H1 (cell line): ENCODE measurements at regions not wholly inside any gene's neighbourhood (a gene's known extent, or its start where the extent isn't known, plus 50 kb on each side); places are given as distances from the start of the nearest gene placed in this dataset.

ENCODE experiments used
- CTCF ChIA-PET: fragments of 300-600 bp; sonication (Branson Sonifier 250); formaldehyde crosslinking; loops from one replicate; lab custom pipeline; 2021; ENCODE audit not compliant: partially characterized antibody; lab: Charles Lee
- POLR2A ChIA-PET: fragments of 300-600 bp; sonication (Branson Sonifier 250); formaldehyde crosslinking; loops from one replicate; lab custom pipeline; 2021; ENCODE audit warnings: inconsistent platforms; ENCODE audit not compliant: partially characterized antibody; lab: Charles Lee
- DNase-seq, 2 experiments: peaks; one replicate each; pipeline versions ENCODE4 v3.0.0 to v3.0.0-alpha.2; 2010 to 2022; ENCODE audit warnings: low spot score in 2 of 2, low read depth in 1 of 2, mixed read lengths in 1 of 2
- FAIRE-seq: peaks from 2 replicates; lab custom pipeline; 2011; peaks lifted over from hg19 to GRCh38; lab: Jason Lieb, UNC
- H2AFZ ChIP-seq: 2 replicates; pipeline ENCODE4 v1.8.1; 2012; ENCODE audit warnings: low read length, inconsistent platforms
- H2AK5ac ChIP-seq: 2 replicates; pipeline ENCODE4 v1.6.1; 2013; ENCODE audit warnings: low read depth, low read length
- H2BK120ac ChIP-seq: replicated peaks from 2 replicates; pipeline ENCODE3; 2013; ENCODE audit warnings: low read depth, low read length, inconsistent platforms
- H2BK12ac ChIP-seq: 2 replicates; pipeline ENCODE4 v1.6.1; 2013; ENCODE audit warnings: low read depth, low read length
- H2BK15ac ChIP-seq: 2 replicates; pipeline ENCODE4 v1.6.1; 2013; ENCODE audit warnings: low read length
- H2BK20ac ChIP-seq: 2 replicates; pipeline ENCODE4 v1.6.1; 2013; ENCODE audit warnings: low read length
- H2BK5ac ChIP-seq: 2 replicates; pipeline ENCODE4 v1.6.1; 2013; ENCODE audit warnings: low read depth, low read length
- H3K14ac ChIP-seq: 2 replicates; pipeline ENCODE4 v1.6.1; 2013; ENCODE audit warnings: inconsistent platforms; ENCODE audit not compliant: insufficient read length
- H3K18ac ChIP-seq: 2 replicates; pipeline ENCODE4 v1.6.1; 2013; ENCODE audit warnings: low read length; ENCODE audit errors: extremely low read depth
- H3K23ac ChIP-seq: 2 replicates; pipeline ENCODE4 v1.6.1; 2013; ENCODE audit warnings: inconsistent platforms; ENCODE audit not compliant: insufficient read length
- H3K23me2 ChIP-seq: 2 replicates; pipeline ENCODE4 v1.6.1; 2013; ENCODE audit warnings: low read depth, low read length
- H3K27ac ChIP-seq: 2 replicates; pipeline ENCODE4 v1.6.1; 2011; ENCODE audit warnings: low read depth, low read length, inconsistent platforms
- H3K27me3 ChIP-seq, 4 experiments: replicated peaks in 1 of 4; 1 replicate in 1 of 4; 2 replicates in 3 of 4; pipeline versions ENCODE4 v1.6.1 to v1.8.1; 2011 to 2013; ENCODE audit warnings: low read length in 3 of 4, mild to moderate bottlenecking in 3 of 4, inconsistent platforms in 2 of 4, mixed read lengths in 2 of 4, moderate library complexity in 1 of 4; ENCODE audit not compliant: control insufficient read depth in 3 of 4, insufficient read depth in 3 of 4; ENCODE audit errors: extremely low read depth in 1 of 4
- H3K36me3 ChIP-seq, 4 experiments: 2 replicates each; pipeline versions ENCODE4 v1.6.1 to v1.8.1; 2011 to 2013; ENCODE audit warnings: mild to moderate bottlenecking in 4 of 4, low read length in 3 of 4, moderate library complexity in 2 of 4, control low read depth in 1 of 4, inconsistent platforms in 1 of 4; ENCODE audit not compliant: insufficient read depth in 4 of 4, control insufficient read depth in 2 of 4
- H3K4ac ChIP-seq: replicated peaks from 2 replicates; pipeline ENCODE3; 2013; ENCODE audit warnings: low read length, low read depth, mixed read lengths, inconsistent platforms; ENCODE audit not compliant: insufficient read length
- H3K4me1 ChIP-seq, 4 experiments: replicated peaks in 1 of 4; 1 replicate in 1 of 4; 2 replicates in 3 of 4; pipeline versions ENCODE4 v1.6.1 to v1.8.1; 2011 to 2013; ENCODE audit warnings: low read length in 3 of 4, inconsistent platforms in 2 of 4, mixed read lengths in 1 of 4; ENCODE audit not compliant: insufficient read depth in 4 of 4, control insufficient read depth in 3 of 4
- H3K4me2 ChIP-seq, 2 experiments: 2 replicates each; pipeline versions ENCODE4 v1.6.1 to v1.8.1; 2011 to 2013; ENCODE audit warnings: low read depth in 2 of 2, low read length in 2 of 2, control low read depth in 1 of 2, inconsistent platforms in 1 of 2, mild to moderate bottlenecking in 1 of 2; ENCODE audit not compliant: insufficient read depth in 1 of 2
- H3K4me3 ChIP-seq, 4 experiments: fragments of 200-600, 300-600 bp in 1 of 4; sonication (generic), shearing (Covaris generic), sonication (Bioruptor Twin) in 1 of 4; 2 replicates each; pipeline versions ENCODE4 v1.5.1 to v1.8.1; 2011 to 2016; ENCODE audit warnings: low read length in 4 of 4, low read depth in 3 of 4, control low read depth in 2 of 4, inconsistent platforms in 2 of 4, mild to moderate bottlenecking in 2 of 4, mixed read lengths in 1 of 4, moderate library complexity in 1 of 4; ENCODE audit not compliant: insufficient read depth in 2 of 4; ENCODE audit errors: extremely low read depth in 1 of 4
- H3K56ac ChIP-seq: replicated peaks from 2 replicates; pipeline ENCODE3; 2013; ENCODE audit warnings: low read depth, mild to moderate bottlenecking, mixed read lengths, low read length, inconsistent platforms; ENCODE audit not compliant: insufficient read length
- H3K79me1 ChIP-seq: 2 replicates; pipeline ENCODE4 v1.6.1; 2013; ENCODE audit warnings: low read depth, low read length, control low read depth
- H3K79me2 ChIP-seq, 2 experiments: 2 replicates each; pipeline versions ENCODE4 v1.6.1 to v1.8.1; 2012 to 2013; ENCODE audit warnings: low read length in 2 of 2, mild to moderate bottlenecking in 2 of 2, inconsistent platforms in 1 of 2; ENCODE audit not compliant: insufficient read depth in 2 of 2, control insufficient read depth in 1 of 2
- H3K9ac ChIP-seq, 4 experiments: replicated peaks in 1 of 4; 1 replicate in 1 of 4; 2 replicates in 3 of 4; pipeline versions ENCODE4 v1.6.1 to v1.8.1; 2011 to 2013; ENCODE audit warnings: low read depth in 3 of 4, low read length in 3 of 4, control low read depth in 2 of 4, mild to moderate bottlenecking in 2 of 4, moderate library complexity in 2 of 4, inconsistent platforms in 1 of 4; ENCODE audit errors: extremely low read depth in 1 of 4
- H3K9me3 ChIP-seq, 2 experiments: 2 replicates each; pipeline versions ENCODE4 v1.6.1 to v1.8.1; 2012 to 2013; ENCODE audit warnings: mild to moderate bottlenecking in 2 of 2, moderate library complexity in 2 of 2, control low read depth in 1 of 2, inconsistent platforms in 1 of 2, low read depth in 1 of 2, low read length in 1 of 2, mixed read lengths in 1 of 2; ENCODE audit not compliant: insufficient read depth in 2 of 2
- H4K20me1 ChIP-seq, 2 experiments: replicated peaks in 1 of 2; 2 replicates each; pipeline versions ENCODE3 to v1.8.1; 2011 to 2013; ENCODE audit warnings: inconsistent platforms in 2 of 2, low read length in 2 of 2, mild to moderate bottlenecking in 1 of 2; ENCODE audit not compliant: insufficient read depth in 2 of 2, control insufficient read depth in 1 of 2
- H4K5ac ChIP-seq: 2 replicates; pipeline ENCODE4 v1.6.1; 2013; ENCODE audit warnings: low read length, low read depth, mixed read lengths, inconsistent platforms; ENCODE audit not compliant: insufficient read length
- H4K8ac ChIP-seq: 2 replicates; pipeline ENCODE4 v1.8.0; 2013; ENCODE audit warnings: mild to moderate bottlenecking, moderate library complexity, low read length, inconsistent platforms; ENCODE audit not compliant: insufficient read depth; ENCODE audit errors: extremely low read depth
- H4K91ac ChIP-seq: replicated peaks from 2 replicates; pipeline ENCODE3; 2013; ENCODE audit warnings: low read length, mixed read lengths, inconsistent platforms; ENCODE audit not compliant: insufficient read length
- ASH2L ChIP-seq: fragments of 200-600, 300-600 bp; sonication (generic); IDR thresholded peaks from one replicate; pipeline ENCODE4 v1.7.1; 2017; ENCODE audit warnings: low read length
- JUN ChIP-seq: IDR thresholded peaks from 2 replicates; pipeline ENCODE4 v1.6.1; 2011; ENCODE audit warnings: low read depth, mild to moderate bottlenecking, improper control_type of control experiment, low read length
- KDM4A ChIP-seq: IDR thresholded peaks from one replicate; pipeline ENCODE4 v1.7.1; 2012; ENCODE audit warnings: low read depth, mild to moderate bottlenecking, moderate library complexity, low read length, inconsistent platforms; ENCODE audit not compliant: severe bottlenecking
- KDM5A ChIP-seq: fragments of 200-600 bp; IDR thresholded peaks from 2 replicates; pipeline ENCODE4 v1.7.1; 2012; ENCODE audit warnings: mild to moderate bottlenecking, low read length, inconsistent platforms, mixed read lengths
- NANOG ChIP-seq: IDR thresholded peaks from 2 replicates; pipeline ENCODE4 v1.6.1; 2011; ENCODE audit warnings: low read length, low read depth, mild to moderate bottlenecking, inconsistent platforms; ENCODE audit not compliant: insufficient read depth, poor library complexity, severe bottlenecking
- NRF1 ChIP-seq: IDR thresholded peaks from 2 replicates; pipeline ENCODE4 v1.6.1; 2011; ENCODE audit warnings: mild to moderate bottlenecking, low read depth, low read length, improper control_type of control experiment
- POLR2A ChIP-seq, 2 experiments: IDR thresholded peaks; 1 replicate in 1 of 2; 2 replicates in 1 of 2; pipeline ENCODE4 v1.6.1; 2011; ENCODE audit warnings: low read depth in 2 of 2, low read length in 2 of 2, mild to moderate bottlenecking in 2 of 2; ENCODE audit errors: control extremely low read depth in 1 of 2
- SP1 ChIP-seq: IDR thresholded peaks from 2 replicates; pipeline ENCODE4 v1.6.1; 2011; ENCODE audit warnings: low read depth, low read length
- SRF ChIP-seq: IDR thresholded peaks from 2 replicates; pipeline ENCODE4 v1.6.1; 2011; ENCODE audit warnings: mild to moderate bottlenecking, low read depth, low read length, moderate library complexity
- TAF1 ChIP-seq: IDR thresholded peaks from 2 replicates; pipeline ENCODE4 v1.6.1; 2011; ENCODE audit warnings: mild to moderate bottlenecking, low read depth, low read length
- TCF12 ChIP-seq: IDR thresholded peaks from 2 replicates; pipeline ENCODE4 v1.6.1; 2011; ENCODE audit warnings: low read depth, mild to moderate bottlenecking, low read length
- WGBS, 2 experiments: shearing (Covaris generic) in 1 of 2; methylation state at CpG; one replicate each; pipeline versions ENCODE4 v1.1.6 to v1.1.7; 2013 to 2015; ENCODE audit warnings: low lambda C conversion rate in 2 of 2, mixed read lengths in 2 of 2, inconsistent platforms in 1 of 2, low coverage in 1 of 2, missing lambda C conversion rate in 1 of 2; ENCODE audit not compliant: insufficient replicate concordance in 2 of 2, insufficient coverage in 1 of 2, insufficient read length in 1 of 2; ENCODE audit errors: extremely low coverage in 1 of 2, missing lambda C conversion rate in 1 of 2; 5-methylcytosine and 5-hydroxymethylcytosine counted together
- TF ChIP-seq, protein P1 (sequence below): IDR thresholded peaks from 2 replicates; pipeline ENCODE4 v1.6.1; 2012; ENCODE audit warnings: inconsistent platforms

DNA sequence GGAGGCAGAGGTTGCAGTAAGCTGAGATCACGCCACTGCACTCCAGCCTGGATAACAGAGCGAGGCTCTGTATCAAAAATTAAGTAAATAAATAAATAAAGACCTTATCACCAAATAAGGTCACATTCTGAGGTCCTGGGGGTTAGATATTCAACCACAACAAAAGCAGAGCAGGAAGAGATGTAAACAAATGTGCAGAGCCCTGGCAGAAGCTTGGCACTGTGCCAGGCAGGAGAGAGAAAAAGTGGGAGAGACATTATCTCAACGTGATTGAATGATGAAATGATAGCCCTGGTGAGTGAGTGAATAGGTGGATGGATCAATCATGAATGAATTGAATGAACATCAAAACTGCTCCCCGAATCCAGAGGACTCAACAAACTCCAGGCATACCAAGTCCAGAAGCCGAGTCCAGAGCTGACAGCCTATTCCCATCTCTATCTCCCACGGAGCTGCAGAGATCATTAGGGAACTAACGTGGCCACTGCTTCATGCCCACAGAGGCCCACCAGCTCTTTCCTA, 150.7 kb downstream of the TOMM20 start:
- H3K9ac ChIP-seq: no peak overlapping the region
- no peaks in the 10 kb centered on the region for H3K23me2 ChIP-seq
- H2AK5ac ChIP-seq: no peak overlapping the region

More for the DNA sequence above, 150.7 kb downstream of the TOMM20 start:
- no peaks in the 10 kb centered on the region for H4K20me1 ChIP-seq
- no peak overlapping the region for H4K5ac ChIP-seq
- no peak overlapping the region for H3K18ac ChIP-seq
- H3K27me3 ChIP-seq: no peaks in the 10 kb centered on the region
- H3K27ac ChIP-seq: no peak overlapping the region
- no peaks in the 10 kb centered on the region for H3K36me3 ChIP-seq
- peaks cover 0 to 9% (median 4%) of the 10 kb centered on the region in 4 experiments; a peak in 6 of 7 replicates for H3K4me1 ChIP-seq
- no peak overlapping the region for H3K23ac ChIP-seq
- no peak overlapping the region for H3K4me3 ChIP-seq
- DNase-seq: no peak
- no peak overlapping the region for H4K8ac ChIP-seq
- no peak overlapping the region for H3K14ac ChIP-seq
- no peak overlapping the region; the same call in 1 of the 2 replicates for H2BK20ac ChIP-seq
- TF ChIP-seq KDM5A: no peak
- TF ChIP-seq, protein P1, sequence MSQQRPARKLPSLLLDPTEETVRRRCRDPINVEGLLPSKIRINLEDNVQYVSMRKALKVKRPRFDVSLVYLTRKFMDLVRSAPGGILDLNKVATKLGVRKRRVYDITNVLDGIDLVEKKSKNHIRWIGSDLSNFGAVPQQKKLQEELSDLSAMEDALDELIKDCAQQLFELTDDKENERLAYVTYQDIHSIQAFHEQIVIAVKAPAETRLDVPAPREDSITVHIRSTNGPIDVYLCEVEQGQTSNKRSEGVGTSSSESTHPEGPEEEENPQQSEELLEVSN: no peak
- TF ChIP-seq NRF1: no peak
- TF ChIP-seq SP1: no peak
- no peak for TF ChIP-seq NANOG
- no peak for TF ChIP-seq SRF
- no peak for TF ChIP-seq TAF1
- TF ChIP-seq JUN: no peak
- no peak for TF ChIP-seq ASH2L
- no peak for TF ChIP-seq KDM4A
- no peak for TF ChIP-seq POLR2A (IDR thresholded peaks at IDR 0.05; ENCODE audit: control extremely low read depth in 1 of 2, low read depth in 2 of 2, low read length in 2 of 2)
- no peak for TF ChIP-seq TCF12
- no peak overlapping the region for H3K56ac ChIP-seq
- ChIA-PET POLR2A (interaction anchor here (0.8 kb wide), 1 partner anchor 8 kb away, joined by 3 read pairs; no protein-coding TSS in a partner anchor), CTCF (interaction anchor here (0.7 to 1.9 kb wide), 10 partner anchors 9 to 478 kb away, joined by 3 to 5 read pairs (median 3); no protein-coding TSS in a partner anchor)
- no peak overlapping the region for H4K91ac ChIP-seq
- H3K79me1 ChIP-seq: no peaks in the 10 kb centered on the region
- H2BK5ac ChIP-seq: no peak overlapping the region
- H3K4ac ChIP-seq: no peak overlapping the region
- H3K4me2 ChIP-seq: no peak overlapping the region
- H2BK15ac ChIP-seq: no peak overlapping the region
- no peaks in the 10 kb centered on the region for H3K79me2 ChIP-seq
- H3K9me3 ChIP-seq: no peaks in the 10 kb centered on the region
- no peak overlapping the region for H2BK12ac ChIP-seq
- no peak overlapping the region for H2AFZ ChIP-seq
- H2BK120ac ChIP-seq: no peak overlapping the region
- FAIRE-seq: no peak
- 88% methylated on average over 7 of the region's 7 CpGs; no CpG with 5 or more reads in 1 of the 2 experiments for WGBS, 2 experiments
